IPS-15b (cell line): ENCODE measurements at regions not wholly inside any gene's neighbourhood (a gene's known extent, or its start where the extent isn't known, plus 50 kb on each side); places are given as distances from the start of the nearest gene placed in this dataset.

Experiments
- H3K27me3 ChIP-seq: one replicate; pipeline ENCODE4 v1.6.1; 2013; ENCODE audit warnings: low read length; ENCODE audit not compliant: control insufficient read depth, insufficient read depth
- H3K36me3 ChIP-seq: one replicate; pipeline ENCODE4 v1.6.1; 2013; ENCODE audit warnings: low read length; ENCODE audit not compliant: control insufficient read depth, insufficient read depth
- H3K4me1 ChIP-seq: one replicate; pipeline ENCODE4 v1.6.1; 2013; ENCODE audit warnings: mild to moderate bottlenecking, low read length; ENCODE audit not compliant: control insufficient read depth, insufficient read depth
- H3K4me3 ChIP-seq: one replicate; pipeline ENCODE4 v1.5.1; 2013; ENCODE audit warnings: low read depth, low read length
- H3K9ac ChIP-seq: one replicate; pipeline ENCODE4 v1.6.1; 2013; ENCODE audit warnings: low read depth, mild to moderate bottlenecking, low read length
- H3K9me3 ChIP-seq: one replicate; pipeline ENCODE4 v1.6.1; 2013; ENCODE audit warnings: mild to moderate bottlenecking, low read length; ENCODE audit not compliant: control insufficient read depth, insufficient read depth

- H3K9ac ChIP-seq, result no peak overlapping the region
- peaks cover 5% of the 10 kb centered on the region for H3K4me1 ChIP-seq
- no peaks in the 10 kb centered on the region for H3K36me3 ChIP-seq
- no peak overlapping the region for H3K4me3 ChIP-seq
- no peaks in the 10 kb centered on the region for H3K27me3 ChIP-seq
- no peaks in the 10 kb centered on the region for H3K9me3 ChIP-seq
These were observed 480.7 kb downstream of the RFPL4B start for GRCh38 chr6:112827793-112828192.

- H3K9ac ChIP-seq, result no peak overlapping the region
- no peaks in the 10 kb centered on the region for H3K9me3 ChIP-seq
- H3K36me3 ChIP-seq, result no peaks in the 10 kb centered on the region
These were observed 483.9 kb downstream of the RFPL4B start for GRCh38 chr6:112831022-112831421.

GRCh38 chr6:112833581-112834131, 486.5 kb downstream of the RFPL4B start:
- Histone ChIP-seq H3K4me1 (peaks cover 2% of the 10 kb centered on the region), H3K9me3 (no peaks in the 10 kb centered on the region), H3K36me3 (no peaks in the 10 kb centered on the region), H3K9ac (no peak overlapping the region), H3K27me3 (no peaks in the 10 kb centered on the region), H3K4me3 (no peak overlapping the region)

More at GRCh38 chr6:112831022-112831421, 483.9 kb downstream of the RFPL4B start:
- H3K27me3 ChIP-seq, result no peaks in the 10 kb centered on the region
- H3K4me3 ChIP-seq, result no peak overlapping the region
- H3K4me1 ChIP-seq, result peaks cover 5% of the 10 kb centered on the region

- H3K4me1 ChIP-seq, result no peaks in the 10 kb centered on the region
- no peaks in the 10 kb centered on the region for H3K36me3 ChIP-seq
- no peaks in the 10 kb centered on the region for H3K9me3 ChIP-seq
- H3K27me3 ChIP-seq, result no peaks in the 10 kb centered on the region
- no peak overlapping the region for H3K9ac ChIP-seq
- H3K4me3 ChIP-seq, result no peak overlapping the region
These were observed 487.9 kb downstream of the RFPL4B start for GRCh38 chr6:112835078-112835477.

- H3K4me3 ChIP-seq, result no peak overlapping the region
- no peaks in the 10 kb centered on the region for H3K27me3 ChIP-seq
- H3K9me3 ChIP-seq, result no peaks in the 10 kb centered on the region
- H3K4me1 ChIP-seq, result no peaks in the 10 kb centered on the region
- H3K36me3 ChIP-seq, result no peaks in the 10 kb centered on the region
- H3K9ac ChIP-seq, result no peak overlapping the region
These were observed 492.4 kb downstream of the RFPL4B start for GRCh38 chr6:112839525-112839961.

- Histone ChIP-seq H3K27me3 (no peaks in the 10 kb centered on the region), H3K4me1 (no peaks in the 10 kb centered on the region), H3K9me3 (no peaks in the 10 kb centered on the region), H3K9ac (no peak overlapping the region), H3K36me3 (no peaks in the 10 kb centered on the region), H3K4me3 (no peak overlapping the region)
These were observed 494.6 kb downstream of the RFPL4B start for GRCh38 chr6:112841553-112842329.

- no peaks in the 10 kb centered on the region for H3K36me3 ChIP-seq
- no peak overlapping the region for H3K4me3 ChIP-seq
- no peaks in the 10 kb centered on the region for H3K27me3 ChIP-seq
- no peaks in the 10 kb centered on the region for H3K4me1 ChIP-seq
- H3K9ac ChIP-seq, result no peak overlapping the region
- H3K9me3 ChIP-seq, result no peaks in the 10 kb centered on the region
These were observed 495.2 kb downstream of the RFPL4B start for GRCh38 chr6:112842330-112842685.

- H3K36me3 ChIP-seq, result no peaks in the 10 kb centered on the region
- H3K9ac ChIP-seq, result no peak overlapping the region
- H3K9me3 ChIP-seq, result no peaks in the 10 kb centered on the region
- no peaks in the 10 kb centered on the region for H3K27me3 ChIP-seq
- no peak overlapping the region for H3K4me3 ChIP-seq
- no peaks in the 10 kb centered on the region for H3K4me1 ChIP-seq
These were observed 499.6 kb downstream of the RFPL4B start for GRCh38 chr6:112846681-112847080.

- no peak overlapping the region for H3K4me3 ChIP-seq
- H3K4me1 ChIP-seq, result no peaks in the 10 kb centered on the region
These were observed 504.0 kb downstream of the RFPL4B start for GRCh38 chr6:112851146-112851545.

GRCh38 chr6:112853162-112853561, 506.0 kb downstream of the RFPL4B start:
- Histone ChIP-seq H3K4me3 (no peak overlapping the region), H3K9ac (no peak overlapping the region), H3K36me3 (no peaks in the 10 kb centered on the region), H3K27me3 (no peaks in the 10 kb centered on the region), H3K4me1 (no peaks in the 10 kb centered on the region), H3K9me3 (no peaks in the 10 kb centered on the region)

More at GRCh38 chr6:112851146-112851545, 504.0 kb downstream of the RFPL4B start:
- no peaks in the 10 kb centered on the region for H3K36me3 ChIP-seq
- H3K9me3 ChIP-seq, result no peaks in the 10 kb centered on the region
- no peak overlapping the region for H3K9ac ChIP-seq
- no peaks in the 10 kb centered on the region for H3K27me3 ChIP-seq

- H3K4me1 ChIP-seq, result no peaks in the 10 kb centered on the region
- no peaks in the 10 kb centered on the region for H3K9me3 ChIP-seq
- no peaks in the 10 kb centered on the region for H3K36me3 ChIP-seq
- no peak overlapping the region for H3K4me3 ChIP-seq
- H3K27me3 ChIP-seq, result no peaks in the 10 kb centered on the region
- H3K9ac ChIP-seq, result no peak overlapping the region
These were observed 516.6 kb downstream of the RFPL4B start for GRCh38 chr6:112863753-112864152.

- Histone ChIP-seq H3K9ac (no peak overlapping the region), H3K27me3 (no peaks in the 10 kb centered on the region), H3K4me1 (no peaks in the 10 kb centered on the region), H3K9me3 (no peaks in the 10 kb centered on the region), H3K36me3 (no peaks in the 10 kb centered on the region), H3K4me3 (no peak overlapping the region)
These were observed 518.0 kb downstream of the RFPL4B start for GRCh38 chr6:112865131-112865530.
